ENCODE measurements at regions not wholly inside any gene's neighbourhood (a gene's known extent, or its start where the extent isn't known, plus 50 kb on each side); places are given as distances from the start of the nearest gene placed in this dataset.
"Not testable (repeated sequence)": the region's sequence is repeated elsewhere in the genome, so short reads cannot be mapped to it uniquely, and the experiment has no call there.

DNA sequence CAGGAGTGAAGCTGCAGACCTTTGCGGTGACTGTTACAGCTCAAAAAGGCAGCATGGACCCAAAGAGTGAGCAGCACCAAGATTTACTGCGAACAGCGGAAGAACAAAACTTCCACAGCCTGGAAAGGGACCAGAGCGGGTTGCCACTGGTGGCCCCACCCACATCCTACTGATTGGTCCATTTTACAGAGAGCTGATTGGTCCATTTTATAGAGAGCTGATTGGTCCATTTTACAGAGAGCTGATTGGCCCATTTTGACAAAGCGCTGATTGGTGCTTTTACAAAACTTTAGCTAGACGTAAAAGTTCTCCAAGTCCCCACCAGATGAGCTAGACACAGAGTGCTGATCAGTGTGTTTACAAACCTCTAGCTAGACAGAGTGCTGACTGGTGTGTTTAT lies 134.2 kb upstream of the FRG1 start:
- no peak for DNase-seq

DNA sequence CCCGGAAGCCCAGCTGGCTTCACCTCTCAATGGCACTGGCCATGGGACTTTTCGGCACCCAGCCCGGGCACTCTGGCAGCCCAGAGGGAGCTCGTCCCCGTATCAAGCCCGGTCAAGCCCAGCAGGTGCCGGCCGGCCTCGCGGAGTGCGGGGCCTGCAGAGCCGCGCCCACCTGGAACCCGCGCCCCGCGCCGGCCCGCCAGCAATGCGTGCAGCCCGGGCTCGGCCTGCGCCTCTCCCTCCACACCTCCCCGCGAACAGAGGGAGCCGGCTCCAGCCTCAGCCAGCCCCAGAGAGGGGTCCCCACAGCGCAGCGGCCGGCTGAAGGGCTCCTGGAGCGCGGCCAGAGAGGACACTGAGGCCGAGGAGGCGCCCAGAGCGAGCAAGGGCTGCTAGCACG lies 133.6 kb upstream of the FRG1 start:
- no peak for DNase-seq

DNA sequence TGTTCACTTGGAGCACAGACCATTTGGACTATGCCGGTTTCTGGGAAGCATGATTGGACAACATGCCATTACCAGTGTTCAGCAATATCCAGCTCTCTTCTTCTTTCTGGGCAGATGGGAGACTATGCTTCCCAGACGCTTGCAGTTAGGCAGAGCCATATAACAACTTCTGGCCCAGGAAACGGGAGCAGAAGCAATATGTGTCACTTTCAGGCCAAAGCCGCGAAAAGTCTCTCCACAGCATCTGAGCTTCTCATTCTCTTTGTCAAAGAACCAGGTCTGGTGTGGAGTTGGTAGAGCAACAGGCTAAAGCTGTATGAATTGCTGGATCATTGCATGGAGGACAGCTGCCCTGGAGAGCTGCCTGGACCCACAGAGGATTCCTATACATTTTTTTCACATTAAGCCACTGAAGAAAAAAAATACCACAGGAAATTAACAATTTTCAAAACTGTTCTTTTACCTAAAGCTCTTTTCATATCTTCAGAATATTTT lies 131.4 kb upstream of the FRG1 start:
- no peak for DNase-seq

DNA sequence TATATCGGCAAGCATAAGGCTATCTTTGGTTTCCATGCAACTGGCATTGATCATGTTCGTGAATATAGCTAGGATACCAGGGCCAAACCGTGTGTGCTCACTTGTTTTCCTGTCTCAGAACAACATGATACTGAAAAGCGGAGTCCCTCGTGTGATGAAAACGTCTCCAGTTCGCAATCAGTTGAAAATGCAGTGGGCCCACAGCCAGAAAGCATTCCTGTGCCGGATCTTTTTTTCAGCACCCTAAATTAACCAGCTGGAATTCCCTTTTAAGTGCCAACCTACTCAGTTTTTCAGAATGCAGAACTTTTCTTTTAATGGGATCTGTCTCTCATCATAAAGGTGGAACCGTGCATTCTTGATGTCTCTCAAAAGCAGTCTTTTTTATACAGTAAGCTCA lies 130.8 kb upstream of the FRG1 start:
- DNase-seq = no peak

DNA sequence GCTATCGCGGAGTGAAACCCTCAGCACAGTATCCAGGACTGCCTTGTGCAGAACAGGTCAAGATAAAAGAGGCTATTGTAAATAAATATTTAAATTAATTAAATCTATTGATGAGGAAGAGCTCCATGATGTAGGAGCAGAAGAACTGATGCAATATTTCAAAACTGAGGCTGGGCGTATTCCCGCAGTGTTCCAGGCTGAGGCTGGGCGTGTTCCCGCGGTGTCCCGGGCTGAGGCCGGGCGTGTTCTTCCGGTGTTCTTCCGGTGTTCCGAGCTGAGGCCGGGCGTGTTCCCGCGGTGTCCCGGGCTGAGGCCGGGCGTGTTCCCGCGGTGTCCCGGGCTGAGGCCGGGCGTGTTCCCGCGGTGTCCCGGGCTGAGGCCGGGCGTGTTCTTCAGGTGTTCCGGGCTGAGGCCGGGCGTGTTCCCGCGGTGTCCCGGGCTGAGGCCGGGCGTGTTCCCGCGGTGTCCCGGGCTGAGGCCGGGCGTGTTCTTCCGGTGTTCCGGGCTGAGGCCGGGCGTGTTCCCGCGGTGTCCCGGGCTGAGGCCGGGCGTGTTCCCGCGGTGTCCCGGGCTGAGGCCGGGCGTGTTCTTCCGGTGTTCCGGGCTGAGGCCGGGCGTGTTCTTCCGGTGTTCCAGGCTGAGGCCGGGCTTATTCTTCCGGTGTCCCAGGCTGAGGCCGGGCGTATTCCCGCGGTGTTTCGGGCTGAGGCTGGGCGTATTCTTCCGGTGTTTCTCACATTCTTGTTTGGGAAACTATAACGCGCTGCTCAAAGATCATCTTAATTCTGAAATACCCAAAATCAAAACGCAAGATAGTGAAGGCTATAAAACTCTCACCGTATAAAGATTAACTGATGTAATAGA lies 130.1 kb upstream of the FRG1 start:
- not testable (repeated sequence) for DNase-seq

DNA sequence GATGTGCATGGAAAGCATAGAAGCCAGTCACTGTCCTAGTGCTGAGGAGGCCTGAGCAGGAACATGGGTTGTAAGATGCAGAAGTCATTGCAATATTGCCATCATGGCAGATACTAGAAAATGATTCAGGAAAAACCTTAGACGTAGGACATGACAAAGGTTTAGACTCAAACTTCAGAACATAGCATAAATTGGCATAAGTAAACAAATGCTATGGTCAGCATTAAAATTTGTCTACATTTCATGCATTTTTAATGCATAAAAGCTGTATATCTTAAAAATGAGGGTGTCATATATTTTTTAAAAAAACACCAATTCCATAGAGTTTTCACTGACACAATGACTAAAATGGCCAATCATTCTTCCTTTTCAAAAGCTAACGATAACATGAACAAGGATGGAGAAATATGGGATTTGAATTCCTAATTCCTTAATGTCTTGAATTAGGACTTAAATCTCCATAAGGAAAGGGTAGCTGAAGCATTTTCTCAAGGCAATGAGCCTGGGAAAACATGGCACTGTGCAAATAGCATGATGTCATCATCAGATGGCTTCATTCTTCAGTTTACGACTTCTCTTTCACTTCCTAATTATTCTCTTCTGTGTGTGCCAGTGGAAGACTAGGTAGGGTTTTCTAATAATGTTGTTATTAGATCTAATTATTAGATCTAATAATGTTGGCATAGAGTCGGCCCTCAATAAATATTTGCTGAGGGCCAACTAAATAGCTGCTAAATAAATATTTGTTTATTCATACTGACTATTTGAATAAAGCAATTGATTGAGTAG lies 125.1 kb upstream of the FRG1 start:
- DNase-seq = no peak

DNA sequence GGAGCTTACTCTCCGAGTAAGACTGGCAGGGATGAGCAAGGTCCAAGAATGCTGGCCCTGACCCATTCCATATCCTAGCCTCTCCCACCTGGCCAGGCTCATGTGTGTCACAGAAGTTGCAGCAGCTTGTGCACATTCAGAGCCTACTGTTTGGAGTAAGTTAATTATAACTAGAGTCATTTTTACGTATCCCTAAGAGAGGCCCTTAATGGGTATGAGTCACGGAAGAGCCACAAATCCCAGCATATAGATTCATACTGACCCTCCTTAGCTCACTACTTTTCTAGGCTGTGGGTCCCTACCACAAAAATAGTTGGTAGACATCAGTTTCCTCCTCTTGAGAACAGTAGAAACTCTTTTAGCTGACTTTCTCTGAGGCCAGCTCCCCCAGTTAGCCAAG lies 118.3 kb upstream of the FRG1 start:
- DNase-seq = no peak

DNA sequence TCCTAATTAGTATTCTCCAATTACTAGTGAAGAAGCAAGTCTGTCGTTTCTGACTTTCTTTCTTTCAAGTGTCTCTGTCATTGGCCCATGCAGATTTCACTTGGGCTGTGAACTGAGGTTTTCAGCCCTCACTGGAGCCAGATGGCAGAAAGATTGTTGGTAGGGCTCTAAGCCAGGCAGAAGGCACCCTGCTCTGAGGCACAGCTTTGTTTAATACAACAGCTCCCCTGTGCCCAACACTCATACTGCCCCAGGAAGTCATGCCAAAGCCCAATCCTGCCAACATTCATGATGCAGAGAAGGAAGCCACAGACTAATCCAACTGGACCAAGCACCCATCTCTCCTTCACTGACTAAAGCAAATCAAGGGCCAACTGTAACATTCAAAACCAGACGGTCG lies 117.1 kb upstream of the FRG1 start:
- DNase-seq = no peak

DNA sequence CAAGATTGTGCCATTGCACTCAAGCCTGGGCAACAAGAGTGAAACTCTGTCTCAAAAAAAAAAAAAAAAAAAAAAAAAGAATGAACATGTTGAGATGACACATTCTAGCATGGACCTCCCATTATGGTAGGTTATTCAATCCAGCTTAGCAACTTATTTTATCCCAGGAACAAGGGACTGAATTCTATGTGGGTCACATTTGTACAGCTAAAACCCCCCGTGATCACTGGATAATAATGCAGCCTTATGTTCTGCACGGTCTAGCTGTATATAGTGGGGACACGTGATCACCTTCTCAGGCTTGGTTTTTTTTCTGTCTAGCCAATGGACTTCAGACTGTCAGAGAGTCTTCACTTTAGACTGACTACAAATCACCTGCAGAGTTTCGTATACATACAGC lies 115.2 kb upstream of the FRG1 start:
- no peak for DNase-seq

DNA sequence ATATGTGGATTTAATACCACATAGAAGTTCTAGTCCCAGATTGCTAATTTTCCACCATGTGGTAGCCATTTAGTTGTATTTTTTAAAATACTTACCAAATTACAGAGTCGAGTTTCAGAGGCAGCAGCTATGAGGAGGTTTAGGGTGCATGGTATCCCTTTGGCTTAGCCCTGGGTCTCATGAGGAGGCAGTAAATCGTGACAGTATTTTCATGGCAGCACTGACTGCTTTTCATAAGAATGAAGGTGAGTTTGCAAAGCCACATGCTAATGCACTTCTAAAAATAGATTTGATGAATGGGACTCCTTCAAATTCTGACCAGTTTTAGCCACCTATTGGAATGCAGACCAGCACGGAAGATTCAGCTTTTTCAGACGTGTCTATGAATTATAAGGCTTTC lies 114.0 kb upstream of the FRG1 start:
- no peak for DNase-seq

DNA sequence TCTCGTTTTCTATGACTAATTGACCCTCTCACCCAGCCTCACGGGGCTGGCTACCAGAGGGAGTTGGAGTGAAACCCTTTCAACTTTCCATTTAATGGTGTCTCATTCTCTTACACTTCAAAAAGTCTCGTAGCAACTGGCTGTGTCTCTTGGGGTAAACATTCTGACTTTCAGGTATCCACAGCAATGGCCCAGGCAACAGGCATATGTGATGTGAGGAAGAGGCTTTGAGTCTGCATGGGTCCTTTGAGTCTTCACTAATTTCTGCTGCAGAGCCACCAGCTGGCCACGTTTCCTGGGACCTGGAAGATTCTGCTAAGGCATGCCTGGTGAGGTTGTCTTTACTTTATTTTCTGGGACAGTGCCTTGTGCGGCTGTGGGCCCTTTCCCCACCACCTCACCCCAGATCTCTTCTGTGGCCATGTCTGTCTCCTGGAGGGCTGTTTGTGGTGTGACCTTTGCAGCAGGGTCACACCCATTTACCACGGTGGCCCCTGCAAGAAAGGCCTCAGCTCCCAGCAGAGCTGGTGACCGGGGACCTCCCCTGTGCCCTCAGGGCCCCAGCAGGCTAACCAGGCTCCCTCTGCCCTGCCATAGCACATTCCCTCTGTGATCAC lies 112.5 kb upstream of the FRG1 start:
- DNase-seq = no peak

DNA sequence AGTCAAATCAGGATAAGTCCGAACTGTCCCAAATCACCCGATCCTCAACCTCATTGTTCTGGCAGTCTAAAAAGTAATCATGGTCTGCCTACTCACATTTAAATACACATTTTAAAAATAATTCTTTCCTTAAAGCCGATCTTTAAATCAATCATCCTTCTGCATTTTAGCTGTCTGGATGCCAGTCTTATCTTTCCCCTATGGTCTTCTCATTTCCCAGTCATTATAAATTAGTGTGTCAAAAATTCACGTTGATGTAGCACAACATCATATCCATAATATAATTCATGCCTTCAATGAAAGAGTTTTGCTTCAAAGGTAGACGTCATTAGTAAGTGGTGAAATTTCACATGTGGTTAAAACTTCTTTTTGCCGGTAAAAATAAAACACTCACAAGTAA lies 108.1 kb upstream of the FRG1 start:
- no peak for DNase-seq

DNA sequence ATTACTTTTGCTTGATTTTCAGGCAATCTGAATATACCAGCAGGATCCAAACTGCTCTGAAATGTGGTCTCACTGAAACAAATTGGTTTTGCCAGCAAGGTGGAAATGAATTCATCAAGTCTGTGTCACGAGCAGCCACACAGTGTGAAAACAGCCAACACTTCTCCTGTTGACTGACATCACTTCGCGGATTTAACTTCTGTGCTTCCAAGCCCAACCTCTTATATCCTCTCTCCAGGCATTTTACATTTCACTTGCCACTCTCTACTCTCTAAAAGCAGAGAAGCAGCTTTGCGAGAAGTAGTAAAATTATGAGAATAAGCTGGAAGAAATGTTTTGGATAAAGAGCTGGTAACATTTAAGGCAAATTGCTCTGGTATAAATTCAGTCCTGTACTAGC lies 106.1 kb upstream of the FRG1 start:
- DNase-seq = no peak

DNA sequence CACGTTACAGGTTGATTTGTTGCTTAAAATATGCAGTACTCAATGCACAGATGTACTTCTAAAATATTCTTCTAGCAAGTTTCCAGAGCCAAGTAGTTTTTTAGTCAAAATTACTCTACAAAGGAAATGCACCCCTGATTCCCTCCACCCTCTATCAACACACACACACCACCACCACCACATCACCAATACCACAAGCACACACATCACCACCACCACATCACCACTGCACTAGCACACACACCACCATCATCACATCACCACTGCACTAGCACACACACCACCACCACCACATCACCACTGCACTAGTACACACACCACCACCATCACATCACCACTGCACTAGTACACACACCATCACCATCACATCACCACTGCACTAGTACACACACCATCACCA lies 105.2 kb upstream of the FRG1 start:
- no peak for DNase-seq

DNA sequence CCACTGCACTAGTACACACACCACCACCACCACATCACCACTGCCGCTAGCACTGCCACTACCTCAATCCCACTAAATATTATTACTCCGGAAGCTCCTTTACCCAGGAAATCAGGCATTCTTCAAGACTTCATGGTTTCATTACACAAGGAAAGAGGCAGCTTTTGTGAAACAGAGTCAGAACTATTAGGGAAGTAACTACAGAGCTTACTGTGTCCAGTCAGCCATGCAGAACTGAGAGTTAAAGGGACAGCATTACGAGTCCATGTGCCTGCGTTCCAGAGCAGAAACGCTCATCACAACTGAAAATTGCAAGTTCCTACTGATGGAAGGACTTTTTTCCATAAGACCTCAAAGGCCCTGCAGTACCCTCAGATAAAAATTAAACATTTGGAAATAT lies 103.2 kb upstream of the FRG1 start:
- DNase-seq = no peak

DNA sequence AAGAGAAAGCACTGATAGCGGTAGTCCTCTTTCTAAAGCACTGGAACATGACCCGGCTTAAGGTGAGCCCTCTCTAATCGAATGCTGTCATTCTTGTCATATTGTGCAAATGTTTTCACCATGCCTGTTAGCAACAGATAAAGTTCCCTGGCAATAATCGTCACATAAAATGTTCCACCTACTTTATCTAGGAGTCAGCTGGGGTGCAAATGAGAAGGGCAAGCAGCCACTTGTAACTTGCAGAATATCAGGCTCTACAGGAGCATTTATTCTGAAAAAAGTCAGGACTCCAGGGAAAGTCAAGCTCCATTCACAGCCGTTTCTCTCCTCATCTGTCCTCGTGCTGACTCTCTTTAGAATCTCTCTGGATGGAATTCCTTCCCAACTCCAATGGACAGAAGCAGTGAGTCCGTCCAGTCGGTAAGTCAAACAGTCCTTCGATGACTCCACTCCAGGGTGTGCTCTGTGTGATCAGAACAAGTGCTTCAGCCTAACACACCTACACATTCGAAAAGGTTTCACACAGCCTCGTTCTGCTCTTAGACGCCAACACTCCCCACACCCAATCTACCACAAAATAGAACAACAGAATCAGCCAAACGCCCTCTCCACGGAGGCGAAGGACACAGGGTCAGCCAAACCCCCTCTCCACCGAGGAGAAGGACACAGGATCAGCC lies 101.7 kb upstream of the FRG1 start:
- DNase-seq = no peak

DNA sequence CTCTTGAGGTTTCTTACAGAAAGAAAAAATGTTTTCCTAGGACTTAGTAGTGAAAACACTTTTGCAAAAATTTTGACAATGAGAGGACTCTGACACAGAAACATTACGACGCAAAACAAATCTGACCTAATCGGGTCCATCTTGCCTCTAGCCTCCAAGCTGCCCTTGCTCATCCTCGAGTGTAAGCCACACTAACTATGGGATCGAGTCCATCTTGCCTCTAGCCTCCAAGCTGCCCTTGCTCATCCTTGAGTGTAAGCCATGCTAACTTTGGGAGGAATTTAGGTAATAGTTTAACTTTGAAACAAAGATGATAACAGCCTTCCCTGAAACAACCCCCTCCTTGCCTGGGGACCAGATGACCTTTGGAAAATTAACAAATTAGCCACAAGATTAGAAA lies 100.3 kb upstream of the FRG1 start:
- no peak for DNase-seq

DNA sequence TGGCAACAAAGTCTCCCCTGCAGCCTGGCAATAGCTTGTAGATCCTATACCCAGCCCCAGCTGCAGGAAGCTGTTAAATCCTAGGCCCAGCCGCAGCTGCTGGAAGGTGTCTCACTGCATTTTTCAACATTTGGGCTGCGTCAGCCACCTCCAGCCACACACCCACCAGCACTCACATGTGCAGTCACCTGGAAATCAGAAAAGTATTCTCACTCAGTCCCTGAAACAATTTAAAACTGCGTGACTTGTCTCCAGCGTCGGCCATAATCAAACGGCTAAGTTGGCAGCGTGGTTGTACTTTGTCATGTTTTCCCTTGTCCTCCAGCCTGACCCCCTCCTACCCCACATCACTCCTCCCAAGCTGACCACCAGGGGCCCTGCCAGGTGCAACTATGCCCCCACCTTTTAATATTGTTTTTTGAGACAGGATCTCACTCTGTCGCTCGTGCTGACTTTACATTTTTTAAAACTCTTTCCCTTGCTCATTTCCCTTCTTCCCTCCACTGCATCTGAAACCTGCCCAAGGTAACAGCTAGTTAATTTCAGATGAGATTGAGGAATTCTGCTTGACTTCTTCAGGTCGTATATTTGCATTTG lies 97.2 kb upstream of the FRG1 start:
- no peak for DNase-seq

DNA sequence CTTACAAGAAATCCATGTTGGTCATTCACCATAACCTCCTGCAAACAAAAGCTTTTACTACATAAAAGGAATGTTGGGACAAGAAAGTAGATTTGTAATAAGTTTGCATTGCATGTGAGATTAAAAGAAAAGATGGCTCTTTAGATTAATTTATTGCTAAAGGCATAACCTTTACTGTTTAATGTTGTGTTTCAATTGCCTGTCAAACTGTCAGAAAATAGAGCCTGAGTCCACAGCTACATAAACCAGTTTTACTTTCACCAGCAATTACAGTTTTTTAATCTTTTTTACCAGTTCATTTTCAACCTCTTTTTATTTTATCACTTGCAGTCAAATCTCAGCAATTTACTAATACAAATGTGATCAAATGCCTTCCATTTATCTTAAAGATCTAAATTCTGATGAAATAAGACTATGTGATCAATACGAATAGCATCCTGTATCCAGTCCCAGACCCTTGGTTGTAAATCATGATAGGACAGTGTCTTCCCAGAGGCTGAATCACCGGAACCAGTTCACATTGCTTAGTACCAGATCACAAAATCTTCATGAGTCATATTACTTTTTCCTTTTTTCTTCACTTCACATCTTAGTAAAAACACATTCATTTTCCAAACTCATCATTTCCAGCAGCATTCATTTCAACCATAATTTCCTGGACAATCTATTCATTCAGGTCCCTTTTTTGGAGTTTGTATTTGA lies 95.4 kb upstream of the FRG1 start:
- DNase-seq = no peak

DNA sequence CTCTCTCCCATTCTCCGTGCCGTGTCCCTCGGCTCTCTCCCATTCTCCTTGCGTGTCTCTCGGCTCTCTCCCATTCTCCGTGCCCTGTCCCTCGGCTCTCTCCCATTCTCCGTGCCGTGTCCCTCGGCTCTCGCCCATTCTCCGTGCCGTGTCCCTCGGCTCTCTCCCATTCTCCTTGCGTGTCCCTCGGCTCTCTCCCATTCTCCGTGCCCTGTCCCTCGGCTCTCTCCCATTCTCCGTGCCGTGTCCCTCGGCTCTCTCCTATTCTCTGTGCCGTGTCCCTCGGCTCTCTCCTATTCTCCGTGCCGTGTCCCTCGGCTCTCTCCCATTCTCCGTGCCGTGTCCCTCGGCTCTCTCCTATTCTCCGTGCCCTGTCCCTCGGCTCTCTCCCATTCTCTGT lies 94.6 kb upstream of the FRG1 start:
- DNase-seq = not testable (repeated sequence)

DNA sequence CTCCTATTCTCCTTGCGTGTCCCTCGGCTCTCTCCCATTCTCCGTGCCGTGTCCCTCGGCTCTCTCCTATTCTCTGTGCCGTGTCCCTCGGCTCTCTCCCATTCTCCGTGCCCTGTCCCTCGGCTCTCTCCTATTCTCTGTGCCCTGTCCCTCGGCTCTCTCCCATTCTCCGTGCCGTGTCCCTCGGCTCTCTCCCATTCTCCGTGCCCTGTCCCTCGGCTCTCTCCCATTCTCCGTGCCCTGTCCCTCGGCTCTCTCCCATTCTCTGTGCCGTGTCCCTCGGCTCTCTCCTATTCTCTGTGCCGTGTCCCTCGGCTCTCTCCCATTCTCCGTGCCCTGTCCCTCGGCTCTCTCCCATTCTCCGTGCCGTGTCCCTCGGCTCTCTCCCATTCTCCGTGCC lies 94.1 kb upstream of the FRG1 start:
- not testable (repeated sequence) for DNase-seq

DNA sequence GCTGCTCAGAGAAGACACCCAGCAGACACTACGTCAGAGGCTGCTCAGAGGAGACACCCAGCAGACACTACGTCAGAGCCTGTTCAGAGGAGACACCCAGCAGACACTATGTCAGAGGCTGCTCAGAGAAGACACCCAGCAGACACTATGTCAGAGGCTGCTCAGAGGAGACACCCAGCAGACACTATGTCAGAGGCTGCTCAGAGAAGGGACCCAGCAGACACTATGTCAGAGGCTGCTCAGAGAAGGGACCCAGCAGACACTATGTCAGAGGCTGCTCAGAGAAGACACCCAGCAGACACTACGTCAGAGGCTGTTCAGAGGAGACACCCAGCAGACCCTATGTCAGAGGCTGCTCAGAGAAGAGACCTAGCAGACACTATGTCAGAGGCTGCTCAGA lies 92.0 kb upstream of the FRG1 start:
- not testable (repeated sequence) for DNase-seq
